ENCODE measurements at regions not wholly inside any gene's neighbourhood (a gene's known extent, or its start where the extent isn't known, plus 50 kb on each side); places are given as distances from the start of the nearest gene placed in this dataset.

DNA sequence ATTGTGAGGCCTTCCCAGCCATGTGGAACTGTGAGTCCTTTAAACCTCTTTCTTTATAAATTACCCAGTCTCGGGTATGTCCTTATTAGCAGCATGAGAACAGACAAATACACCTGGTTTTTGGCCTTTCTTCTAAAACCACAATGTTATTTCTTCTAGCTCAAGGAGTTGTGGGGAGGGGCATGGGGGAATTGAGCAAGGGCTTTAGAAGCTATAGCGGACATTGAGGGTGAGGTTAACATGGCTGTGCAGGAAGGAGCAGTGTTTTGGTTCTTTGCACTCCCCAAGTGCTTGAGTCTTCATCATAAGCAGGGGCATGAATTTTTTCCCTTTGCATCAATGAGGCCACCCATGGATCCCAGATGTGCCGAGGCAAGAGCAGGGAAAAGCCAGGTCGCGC, 86.8 kb downstream of the SPRING1 start:
- DNase-seq, result no peak

DNA sequence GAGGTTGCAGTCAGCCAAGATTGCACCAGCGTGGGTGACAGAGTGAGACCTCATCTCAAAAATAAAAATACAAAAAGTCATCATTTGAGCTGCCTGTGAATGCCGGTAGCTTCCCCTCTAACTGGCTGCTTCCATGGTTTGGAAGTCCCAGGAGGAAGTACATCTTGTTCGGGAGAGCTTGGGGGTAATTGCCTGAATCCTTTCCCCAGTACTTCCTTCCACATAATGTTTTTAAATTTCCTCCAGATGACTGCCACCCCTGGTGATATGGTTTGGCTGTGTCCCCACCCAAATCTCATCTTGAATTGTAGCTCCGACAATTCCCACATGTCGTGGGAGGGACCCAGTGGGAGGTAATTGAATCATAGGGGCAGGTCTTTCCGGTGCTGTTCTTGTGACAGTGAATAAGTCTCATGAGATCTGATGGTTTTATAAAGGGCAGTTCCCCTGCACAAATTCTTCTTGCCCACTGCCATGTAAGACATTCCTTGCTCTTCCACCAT, 87.2 kb downstream of the SPRING1 start:
- DNase-seq, result no peak

DNA sequence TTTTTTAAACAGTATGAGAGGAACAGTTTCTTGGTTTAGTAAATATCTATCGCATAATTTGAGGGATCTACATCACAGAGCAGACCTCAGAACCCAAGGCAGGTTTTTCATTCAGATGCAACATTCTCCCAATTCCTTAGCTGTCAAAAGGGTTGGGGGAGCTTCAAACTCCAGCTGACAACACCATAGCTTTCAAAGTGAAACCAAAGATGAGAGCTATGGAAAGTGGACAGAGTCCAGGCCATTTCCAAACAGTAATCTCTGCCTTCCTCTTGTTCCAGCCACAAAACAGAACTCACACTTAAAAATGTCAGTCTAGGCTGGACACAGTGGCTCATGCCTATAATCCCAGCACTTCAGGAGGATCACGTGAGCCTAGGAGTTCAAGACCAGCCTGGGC, 87.8 kb downstream of the SPRING1 start:
- no peak for DNase-seq

DNA sequence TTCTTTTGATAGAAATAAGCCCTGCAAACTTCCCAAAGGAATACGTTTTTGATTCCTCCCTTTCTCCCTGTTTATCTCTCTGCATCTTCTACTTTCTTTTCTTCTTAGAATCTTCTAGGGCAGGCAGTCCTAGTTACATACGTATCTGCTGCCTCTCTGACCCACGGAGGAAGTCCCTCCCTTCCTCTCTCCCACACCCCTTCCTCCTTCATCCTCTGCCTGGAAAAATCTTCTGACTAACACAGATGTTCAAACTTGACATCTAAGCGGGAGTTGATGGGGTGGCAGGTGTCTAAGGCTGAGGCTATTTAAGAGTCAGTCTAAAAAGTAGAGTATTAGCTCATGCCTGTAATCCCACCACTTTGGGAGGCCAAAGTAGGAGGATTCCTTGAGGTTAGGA, 88.6 kb downstream of the MAP1LC3B2 start:
- DNase-seq, result no peak

DNA sequence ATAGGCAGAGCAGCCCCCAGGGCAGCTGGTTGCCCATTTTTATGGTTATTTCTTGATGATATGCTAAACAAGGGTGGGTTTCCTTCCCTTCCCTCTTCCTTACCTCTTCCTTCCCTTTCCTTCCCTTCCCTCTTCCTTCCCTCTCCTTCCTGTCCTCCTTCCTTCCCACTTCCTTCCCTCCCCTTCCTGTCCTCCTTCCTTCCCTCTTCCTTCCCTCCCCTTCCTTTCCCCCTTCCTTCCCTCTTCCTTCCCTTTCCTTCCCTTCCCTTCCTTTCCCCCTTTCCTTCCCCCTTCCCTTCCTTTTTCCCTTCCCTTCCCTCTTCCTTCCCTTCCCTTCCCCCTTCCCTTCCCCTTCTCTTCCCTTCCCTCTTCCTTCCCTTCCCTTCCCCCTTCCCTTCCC, 87.7 kb downstream of the MAP1LC3B2 start:
- DNase-seq, result no peak

DNA sequence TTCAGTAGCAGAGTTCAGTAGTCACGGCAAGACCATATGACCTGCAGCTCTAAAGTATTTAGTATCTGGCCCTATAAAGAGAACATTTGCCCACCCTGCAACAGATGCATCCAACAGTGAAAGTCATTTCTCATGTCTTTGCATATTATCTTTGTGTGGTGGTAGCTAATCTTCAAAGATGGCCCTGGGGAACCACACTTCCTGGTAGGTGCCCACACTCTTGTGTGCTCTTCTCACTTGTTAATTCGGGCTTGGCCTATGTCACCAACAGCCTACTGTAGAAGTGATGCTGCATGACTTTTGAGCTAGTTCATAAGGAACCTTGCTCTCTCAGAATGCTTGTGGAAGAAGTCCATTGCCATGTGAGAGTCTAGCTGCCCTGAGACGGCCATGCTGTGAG, 85.6 kb downstream of the MAP1LC3B2 start:
- no peak for DNase-seq

DNA sequence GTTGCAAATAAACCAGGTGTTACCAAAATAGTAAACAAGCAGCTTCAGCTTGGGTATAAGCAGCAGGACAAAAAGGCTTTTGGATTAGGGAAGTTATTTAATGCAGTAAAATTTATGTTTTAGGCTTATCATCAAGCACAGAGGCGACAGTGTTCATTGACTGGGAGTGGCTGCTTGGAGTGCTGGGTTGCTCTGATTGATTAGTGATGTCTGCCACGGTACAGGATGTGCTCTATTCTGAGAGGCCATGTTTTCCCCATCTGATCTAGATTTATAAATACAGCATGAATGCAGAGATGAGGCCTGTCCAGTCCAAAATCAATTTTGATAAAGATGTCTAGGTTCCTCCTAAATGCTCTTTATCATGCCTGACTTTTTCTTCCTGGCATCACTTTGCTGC, 83.5 kb downstream of the MAP1LC3B2 start:
- DNase-seq, result no peak

DNA sequence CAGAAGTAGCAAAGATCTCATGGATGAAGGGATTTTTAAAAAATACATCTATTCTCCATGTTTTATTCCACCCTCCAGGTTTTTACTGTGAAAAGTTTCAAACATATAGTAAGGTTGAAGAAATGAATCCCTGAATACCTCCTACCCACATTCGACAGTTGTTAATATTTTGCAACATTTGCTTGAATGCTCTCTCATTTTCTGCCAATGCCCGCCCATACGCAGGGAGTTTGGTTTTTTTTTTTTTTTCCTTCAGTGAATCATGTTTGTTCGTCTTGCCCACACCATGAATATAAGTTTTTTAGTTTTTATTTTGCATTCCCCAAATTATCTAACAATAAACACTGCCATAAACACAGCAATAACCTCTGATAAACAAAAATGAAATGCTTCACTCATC, 82.9 kb downstream of the MAP1LC3B2 start:
- DNase-seq, result no peak

DNA sequence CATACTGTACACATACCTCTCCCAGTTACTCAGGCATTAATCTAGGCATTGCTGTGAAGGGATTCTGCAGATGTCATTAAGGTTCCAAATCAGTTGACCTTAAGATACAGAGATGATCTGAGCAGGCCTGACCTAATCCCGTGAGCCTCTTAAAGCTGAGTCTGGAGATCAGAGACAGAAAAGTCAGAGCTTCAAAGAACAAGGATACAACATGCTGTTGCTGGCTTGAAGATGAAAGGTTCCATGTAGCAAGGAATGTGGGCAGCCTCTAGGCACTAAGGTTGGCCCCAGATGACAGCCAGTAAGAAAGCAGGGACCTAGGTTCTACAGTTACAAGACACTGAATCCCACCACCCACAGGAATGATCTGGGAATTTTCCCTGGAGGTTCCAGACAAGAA, 81.1 kb downstream of the MAP1LC3B2 start:
- no peak for DNase-seq

DNA sequence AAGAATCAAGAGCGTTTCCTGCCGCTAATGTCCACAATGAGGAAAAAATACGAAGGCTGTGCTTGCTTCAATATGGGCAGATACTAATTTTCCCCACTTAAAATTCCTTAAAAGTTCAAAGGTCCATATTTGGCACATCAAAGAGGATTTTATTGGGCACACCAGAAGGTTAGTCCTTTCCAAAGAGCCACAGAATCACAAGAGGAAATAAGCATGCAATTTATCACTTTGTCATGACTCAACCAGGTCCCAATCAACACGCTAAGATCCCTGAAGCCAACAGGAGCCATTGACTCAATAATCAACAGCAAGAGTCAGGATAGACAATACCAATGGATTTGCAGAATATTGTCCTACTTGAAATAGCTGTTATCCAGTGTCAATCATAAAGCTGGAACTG, 80.6 kb downstream of the MAP1LC3B2 start:
- no peak for DNase-seq

DNA sequence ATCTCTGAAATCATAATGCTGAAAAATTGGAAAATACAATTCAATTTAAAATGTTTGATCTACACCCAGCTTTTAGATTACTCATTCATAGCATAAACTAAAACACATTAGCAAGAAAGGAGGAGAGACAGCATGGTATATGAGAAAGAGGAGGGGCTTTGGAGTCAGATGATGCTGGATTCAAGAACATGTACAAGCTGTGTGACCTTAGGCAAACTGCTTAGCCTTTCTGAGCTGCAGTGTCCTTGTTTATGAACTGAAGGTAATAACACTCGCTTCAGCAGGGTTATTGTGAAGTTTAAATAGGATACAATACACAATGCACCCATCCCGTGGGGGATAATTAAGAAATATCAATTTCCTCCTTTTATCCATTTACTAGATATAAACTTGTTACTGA, 79.2 kb downstream of the MAP1LC3B2 start:
- DNase-seq, result no peak

DNA sequence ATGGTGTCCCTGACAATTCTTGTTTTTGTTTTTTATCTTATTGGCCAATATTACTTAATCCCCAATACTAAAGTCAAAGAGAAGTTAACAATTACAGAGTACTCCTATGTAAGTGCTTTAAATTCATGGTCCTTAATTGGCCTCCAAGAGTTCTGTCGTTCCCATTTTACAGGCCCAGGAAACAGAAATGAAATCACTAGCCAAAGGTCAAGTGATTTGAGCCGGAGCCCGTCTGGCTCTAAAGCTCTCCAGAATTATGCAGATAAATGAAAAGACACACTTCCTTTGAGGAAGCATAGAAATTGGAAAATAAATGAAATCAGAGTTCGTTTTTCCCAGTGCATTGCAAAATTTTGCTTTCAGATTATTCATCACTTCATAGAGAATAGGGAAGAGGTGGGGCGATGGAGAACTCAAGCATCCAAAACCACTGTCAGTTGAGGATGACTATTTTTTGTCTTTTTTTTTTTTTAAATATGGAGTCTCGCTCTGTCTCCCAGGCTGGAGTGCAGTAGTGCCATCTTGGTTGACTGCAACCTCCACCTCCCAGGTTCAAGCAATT, 78.5 kb downstream of the MAP1LC3B2 start:
- DNase-seq, result no peak

DNA sequence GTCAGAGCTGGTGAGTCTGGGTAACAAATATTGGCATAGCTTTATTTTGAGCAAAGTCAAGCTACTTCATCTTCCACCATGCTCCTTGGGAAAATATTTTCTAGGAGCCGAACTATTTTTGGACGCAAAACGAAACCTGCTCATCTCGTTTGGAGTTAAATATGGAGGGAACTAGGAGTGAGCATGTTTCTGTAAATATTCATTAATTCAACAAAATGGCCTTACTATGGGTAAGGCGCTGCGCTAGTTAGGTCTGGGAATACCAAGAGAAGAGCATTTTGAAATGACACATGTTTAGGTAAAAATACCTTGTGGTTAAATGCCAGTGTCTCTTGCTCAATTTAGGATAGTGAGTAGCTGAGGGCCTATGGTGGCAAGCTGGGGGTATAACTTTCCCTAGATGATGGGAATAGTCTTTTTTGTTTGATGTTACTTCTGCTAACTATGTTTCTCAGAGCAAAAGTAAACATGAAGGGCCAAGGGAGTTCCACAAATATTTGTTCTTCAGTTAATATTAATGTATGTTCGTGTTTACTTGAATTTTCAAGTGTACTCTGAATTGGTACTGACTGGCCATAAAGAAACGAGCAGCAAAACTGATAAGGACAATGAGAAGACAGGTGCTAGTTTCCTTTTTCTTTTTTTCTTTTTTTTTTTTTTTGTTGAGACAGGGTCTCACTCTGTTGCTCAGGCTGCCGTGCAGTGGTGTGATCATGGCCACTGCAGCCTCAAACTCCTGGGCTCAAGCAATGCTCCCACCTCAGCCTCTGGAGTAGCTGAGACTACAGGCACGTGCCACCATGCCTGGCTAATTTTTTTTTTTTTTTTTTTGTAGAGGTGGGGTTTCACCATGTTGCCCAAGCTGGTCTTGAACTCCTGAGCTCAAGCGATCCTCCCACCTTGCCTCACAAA, 77.7 kb downstream of the MAP1LC3B2 start:
- no peak for DNase-seq

DNA sequence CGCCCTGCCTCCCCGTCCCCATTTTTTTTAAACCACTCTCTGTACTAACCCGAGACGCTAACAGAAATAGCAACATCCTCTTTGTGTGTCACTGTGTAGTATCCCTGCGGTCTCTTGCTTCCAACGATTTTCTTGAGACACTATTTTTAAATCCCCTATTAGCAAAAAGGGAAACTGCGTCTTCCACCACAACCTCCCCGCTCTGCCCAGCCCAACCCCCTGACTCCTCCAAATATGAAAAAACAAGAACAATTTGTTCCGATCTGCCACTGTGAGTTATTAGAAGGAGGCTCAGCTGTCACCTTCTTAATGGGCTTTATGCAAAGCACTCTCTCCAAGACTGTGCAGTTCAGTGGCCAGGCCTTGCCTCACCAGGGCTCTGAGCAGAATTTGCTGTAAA, 76.3 kb downstream of the MAP1LC3B2 start:
- no peak for DNase-seq

DNA sequence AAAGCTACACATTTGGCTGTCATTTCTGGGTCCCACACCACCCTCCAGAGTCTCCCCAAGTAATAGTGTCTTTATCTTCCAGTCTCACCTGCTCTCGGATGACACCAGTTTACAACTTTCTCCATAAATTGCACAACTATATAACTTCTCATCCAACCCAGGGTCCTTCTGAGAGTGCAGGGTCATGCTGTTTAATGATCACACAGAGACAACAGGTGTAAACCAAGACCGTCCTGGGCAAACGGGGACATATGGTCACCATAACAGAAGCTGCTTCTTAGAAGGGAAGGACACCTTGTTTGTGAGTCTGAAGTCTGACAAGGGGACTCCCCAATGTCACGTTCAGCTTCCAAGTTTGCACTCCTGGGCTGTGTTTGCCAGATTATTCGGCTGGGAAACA, 74.3 kb downstream of the MAP1LC3B2 start:
- DNase-seq, result no peak

DNA sequence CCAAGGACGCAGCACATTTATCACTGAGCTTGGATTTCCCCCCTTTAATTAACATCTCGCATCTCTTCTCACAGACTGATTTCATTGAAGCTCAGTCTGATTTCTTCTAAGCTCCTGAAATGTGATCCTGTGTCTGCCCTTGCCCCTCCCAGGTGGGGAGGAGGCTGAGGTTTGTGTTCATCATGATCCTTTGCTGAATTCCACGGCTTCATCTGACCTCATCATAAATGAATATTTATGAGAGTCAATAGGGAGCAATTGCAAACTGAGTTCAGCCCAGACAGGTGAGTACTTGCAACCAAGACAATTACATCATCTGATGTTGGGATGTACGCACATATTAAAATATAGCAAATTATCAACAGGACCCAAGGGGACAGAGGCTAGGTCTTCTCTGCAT, 72.4 kb downstream of the MAP1LC3B2 start:
- DNase-seq, result no peak

DNA sequence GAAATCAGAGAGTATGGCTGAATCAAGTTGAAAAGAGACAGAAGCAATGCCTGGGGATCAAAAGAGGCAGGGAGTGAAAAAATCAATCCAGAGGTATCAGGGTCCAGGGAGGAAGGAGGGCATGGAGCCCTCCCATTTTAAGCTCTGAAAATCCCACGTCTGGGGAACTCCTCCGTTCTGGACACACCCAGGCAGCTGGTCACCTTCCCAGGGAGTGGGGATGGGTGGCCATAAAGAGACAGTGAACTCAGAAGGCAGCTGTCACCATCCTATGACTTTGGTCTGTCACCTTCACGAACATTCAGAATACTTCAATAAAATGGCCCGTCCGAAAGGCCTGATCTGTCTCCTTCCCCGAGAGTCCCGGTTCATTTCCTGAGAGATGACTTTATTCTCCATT, 71.6 kb downstream of the MAP1LC3B2 start:
- no peak for DNase-seq

DNA sequence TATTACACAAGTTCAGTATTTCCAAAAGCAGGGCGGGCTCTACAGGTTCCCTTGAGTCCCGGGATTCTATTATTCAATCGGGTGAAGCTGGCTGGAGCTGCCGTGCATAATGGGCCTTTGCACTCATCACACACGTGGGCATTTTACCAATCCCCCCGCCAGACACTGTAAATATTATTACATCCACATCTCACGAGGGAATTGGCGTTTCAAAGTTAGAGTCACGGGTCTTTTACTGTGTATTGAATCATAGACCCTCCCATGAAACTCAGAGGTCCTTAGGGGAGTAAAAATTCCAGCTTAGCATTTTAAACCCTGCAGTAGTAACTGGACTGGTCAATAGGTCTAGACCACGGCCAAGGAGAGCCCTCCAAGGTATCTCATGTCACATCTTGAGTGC, 70.3 kb downstream of the MAP1LC3B2 start:
- peak; percentile 55 for DNase-seq

DNA sequence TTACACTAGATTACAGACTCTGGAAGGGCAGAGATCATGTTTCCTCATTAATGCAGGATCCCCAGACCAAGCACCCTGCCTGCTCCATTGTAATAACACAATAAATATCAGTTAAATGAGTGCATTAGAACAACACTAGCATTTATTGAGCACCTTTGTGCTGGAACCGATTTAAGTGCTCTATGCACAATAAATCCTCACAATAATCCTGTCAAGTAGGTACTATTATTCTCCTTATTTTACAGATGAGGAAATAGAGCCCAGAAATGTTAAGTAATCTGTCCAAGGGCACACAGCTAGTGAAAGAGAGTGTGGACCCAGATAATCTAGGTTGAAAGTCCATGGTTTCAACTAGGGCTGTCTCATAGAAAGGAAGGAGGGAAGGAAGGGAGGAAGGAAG, 69.8 kb downstream of the MAP1LC3B2 start:
- DNase-seq, result no peak

DNA sequence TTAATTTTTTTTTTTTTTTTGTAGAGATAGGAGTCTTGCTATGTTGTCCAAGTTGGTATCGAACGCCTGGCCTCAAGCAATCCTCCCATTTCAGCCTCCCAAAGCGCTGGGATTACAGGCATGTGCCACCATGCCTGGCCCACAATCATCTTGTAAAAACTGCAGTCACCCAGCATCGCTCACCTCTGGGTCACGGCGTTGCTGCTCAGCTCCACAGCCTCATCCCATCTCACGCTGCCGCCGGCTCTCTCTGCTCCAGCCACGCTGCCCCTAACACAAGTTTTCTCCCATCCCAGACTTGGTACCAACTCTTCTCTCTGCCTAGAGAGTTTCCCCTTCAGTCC, 69.2 kb downstream of the MAP1LC3B2 start:
- no peak for DNase-seq

Measured in tongue (tissue), 1 donor.